Astrocyte of the hippocampus (primary cell): ENCODE measurements at regions not wholly inside any gene's neighbourhood (a gene's known extent, or its start where the extent isn't known, plus 50 kb on each side); places are given as distances from the start of the nearest gene placed in this dataset.

ENCODE experiments used
- DNase-seq: peaks from one replicate; pipeline ENCODE4 v3.0.0; 2011; ENCODE audit warnings: low read depth, low spot score

DNA sequence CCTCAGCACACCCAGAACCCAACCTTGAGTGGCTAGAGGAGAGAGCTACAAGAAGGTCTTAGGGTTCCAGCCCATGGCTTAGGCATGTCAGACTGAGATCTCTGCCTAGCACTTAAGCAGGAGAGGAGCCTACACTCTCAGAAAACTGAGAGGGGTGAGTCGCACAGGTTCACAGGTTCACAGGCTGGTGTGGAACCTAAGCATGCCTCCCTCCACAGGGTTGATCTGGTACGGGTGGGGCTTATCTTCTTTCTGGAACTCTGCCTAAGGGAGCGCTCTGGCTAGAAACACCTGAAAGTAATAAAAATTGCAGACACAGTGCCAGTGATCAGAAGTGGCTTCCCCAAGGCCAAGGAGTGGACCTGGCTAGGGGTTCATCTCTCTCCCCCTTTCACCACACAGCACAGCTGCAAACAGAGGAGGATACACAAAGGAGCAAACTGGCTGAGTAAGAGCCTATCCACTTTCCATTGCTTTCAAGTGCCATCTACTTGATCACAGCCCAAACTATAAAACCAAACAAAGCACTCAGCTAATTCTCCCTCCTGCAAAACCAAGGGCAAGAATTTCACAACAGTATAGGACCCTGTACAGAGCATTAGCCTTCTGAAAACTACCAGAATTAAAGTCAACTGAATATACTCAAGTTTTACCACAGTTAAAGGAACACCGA lies 481.9 kb upstream of the SETBP1 start:
- no peak for DNase-seq

DNA sequence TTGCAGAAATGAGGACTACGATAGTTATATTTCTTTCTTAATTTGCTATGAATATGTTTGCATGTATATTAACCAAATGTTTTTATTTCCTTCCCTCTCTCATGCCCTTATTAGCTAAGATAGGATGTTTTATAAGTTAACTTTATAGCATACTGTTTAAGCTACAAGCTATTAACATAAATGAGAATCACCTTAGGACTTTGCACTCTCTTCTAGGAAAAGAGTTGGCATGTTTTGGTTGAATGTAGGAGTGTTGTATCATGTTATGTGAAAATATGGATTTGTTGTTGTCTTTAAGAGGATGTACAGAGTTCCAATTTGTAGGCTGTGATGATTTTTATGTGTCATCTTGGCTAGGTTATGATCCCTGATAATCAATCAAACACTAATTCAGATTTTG lies 467.4 kb upstream of the SETBP1 start:
- DNase-seq = no peak

DNA sequence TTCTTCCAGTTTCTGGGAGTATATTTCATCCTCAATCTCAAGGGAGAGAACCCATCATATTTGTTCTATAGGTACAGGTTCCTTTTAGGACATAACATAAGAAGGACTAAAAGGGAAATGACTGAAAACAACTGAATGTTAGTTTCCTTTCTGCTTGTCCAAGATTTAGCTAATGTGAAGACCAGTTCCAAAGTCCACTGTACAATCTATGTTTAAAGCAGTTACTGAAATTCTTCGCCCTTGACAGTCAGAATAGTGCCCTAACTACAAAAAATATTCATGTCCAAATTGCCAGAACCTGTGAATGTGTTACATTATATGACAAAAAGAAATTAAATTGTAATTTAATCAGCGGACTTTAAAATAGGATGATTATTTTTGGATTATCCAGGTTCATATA lies 466.3 kb upstream of the SETBP1 start:
- no peak for DNase-seq

DNA sequence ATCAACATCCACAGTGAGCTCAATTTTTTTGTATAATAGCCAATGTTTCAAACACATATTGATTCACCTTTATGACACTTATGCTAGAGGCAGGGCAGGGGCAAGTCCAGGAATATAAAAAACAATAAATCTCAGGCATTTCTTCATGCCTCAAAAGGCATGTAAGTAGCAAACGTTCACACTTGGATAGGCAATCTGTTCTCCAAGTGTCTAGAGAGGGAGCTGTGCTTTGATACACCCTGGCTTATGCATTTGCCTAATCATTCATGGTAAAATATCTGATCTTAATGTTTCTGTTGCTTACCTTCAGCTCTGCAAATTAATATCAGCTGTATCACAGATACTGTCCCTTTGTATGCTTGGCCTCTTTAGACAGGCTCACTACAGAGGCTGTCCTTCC lies 464.5 kb upstream of the SETBP1 start:
- no peak for DNase-seq

DNA sequence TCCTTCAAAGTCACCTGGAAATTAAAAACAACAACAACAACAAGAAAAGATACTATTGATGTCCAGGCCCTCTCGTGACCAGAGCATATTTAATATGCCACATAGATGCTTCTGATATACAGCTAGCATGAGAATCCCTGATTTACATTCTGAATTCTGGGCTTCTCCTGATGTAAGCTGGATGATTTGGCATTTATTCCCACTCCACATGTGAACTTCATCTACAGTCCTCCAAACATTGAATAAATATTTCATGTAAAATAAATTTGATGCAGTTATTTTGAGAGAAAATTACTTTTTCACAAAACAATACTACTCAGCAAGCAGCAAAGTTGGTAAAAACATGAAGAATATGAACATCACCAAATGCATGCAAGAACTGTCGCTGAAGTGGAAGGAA lies 453.2 kb upstream of the SETBP1 start:
- DNase-seq = no peak

DNA sequence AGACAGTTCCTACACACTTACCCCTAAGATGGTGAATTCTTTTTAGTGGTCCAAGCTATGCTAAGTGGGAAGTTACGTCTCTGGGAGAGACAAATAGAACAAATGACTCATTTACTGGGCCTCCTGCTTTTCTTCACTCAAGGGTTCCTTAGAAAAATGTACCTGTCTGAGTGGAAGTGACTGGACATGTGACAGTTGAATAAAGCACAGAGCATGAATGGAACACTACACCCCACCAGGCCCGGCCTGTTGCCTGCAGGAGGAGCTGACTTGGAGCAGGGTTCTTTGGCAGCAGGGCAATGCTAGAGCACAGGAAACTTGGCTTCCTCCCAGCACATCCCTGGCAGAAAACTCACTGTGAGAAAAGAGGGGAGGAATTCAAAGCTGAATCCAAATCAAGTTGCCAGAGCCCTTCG lies 451.0 kb upstream of the SETBP1 start:
- DNase-seq = peak; percentile 95

DNA sequence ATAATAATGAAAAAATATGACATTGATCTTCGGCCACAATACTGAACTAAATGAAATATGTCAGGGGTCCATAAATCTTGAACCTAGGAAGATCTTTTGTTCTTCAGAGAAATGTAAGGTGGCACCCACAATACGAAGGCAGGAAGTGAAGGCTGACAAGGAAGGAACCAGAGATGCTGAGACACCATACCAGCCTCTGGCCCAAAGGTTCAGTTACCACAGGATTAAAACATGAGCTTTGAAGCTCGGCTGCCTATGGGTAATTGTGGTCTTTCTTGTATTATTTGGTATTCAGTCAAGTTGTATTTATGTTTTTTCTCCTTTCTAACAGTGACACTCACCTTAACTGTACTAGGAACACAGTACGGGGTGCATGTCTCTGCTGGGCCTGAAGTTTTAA lies 448.8 kb upstream of the SETBP1 start:
- DNase-seq = no peak

DNA sequence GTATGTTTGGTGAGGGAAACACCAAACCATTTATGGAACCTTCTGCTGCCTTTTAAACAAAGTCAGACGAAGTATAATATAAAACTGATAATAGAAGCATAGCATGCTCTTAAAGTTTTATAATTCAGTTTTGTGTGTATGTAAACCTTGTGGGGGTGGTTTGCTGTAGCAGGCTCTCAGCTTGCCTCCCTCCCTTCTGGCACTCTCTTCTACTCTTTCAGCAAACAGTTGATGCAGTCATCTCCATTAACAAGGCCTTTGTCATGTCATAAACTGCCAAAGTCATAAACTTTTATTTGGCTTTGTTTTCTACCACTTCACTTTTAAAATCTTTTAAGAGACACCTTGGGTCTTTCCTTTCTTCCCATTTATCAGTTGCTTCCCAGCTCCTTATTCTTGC lies 448.2 kb upstream of the SETBP1 start:
- DNase-seq = no peak

DNA sequence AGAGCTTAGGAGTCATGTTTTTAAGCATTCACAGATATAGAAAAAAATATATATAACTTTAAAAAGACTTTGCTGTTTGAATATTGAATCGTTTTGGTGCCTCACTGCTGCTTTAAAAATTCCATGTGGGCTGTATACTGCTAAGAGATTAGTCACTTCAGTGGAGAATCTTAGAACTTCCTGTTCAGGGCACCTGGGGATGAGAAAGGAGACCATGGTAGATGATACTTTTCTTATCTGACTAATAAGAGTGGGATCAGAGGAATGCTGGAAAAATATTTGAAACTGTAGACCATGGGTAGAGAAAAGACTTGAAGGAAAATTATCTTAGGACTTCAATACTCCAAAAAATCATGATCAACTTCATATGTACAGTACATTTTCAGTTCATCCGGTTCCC lies 442.2 kb upstream of the SETBP1 start:
- DNase-seq = no peak

DNA sequence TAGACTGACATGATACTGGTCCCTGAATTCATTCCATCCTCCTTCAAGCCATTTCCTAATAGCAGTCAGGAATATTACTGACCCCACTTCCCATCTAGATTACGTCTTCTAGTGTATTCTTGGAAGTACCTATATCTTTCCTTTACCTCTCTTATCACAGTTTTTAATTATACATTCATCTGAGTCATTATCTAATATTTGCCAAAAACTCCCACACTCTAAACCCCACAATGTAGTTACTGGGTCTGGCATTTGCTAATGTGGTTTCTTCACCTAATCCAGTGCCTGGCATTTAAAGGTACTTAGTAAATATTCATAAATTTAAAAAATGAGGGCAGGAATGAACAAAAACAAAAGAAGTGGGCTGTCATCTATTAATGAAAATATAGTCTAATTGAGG lies 441.8 kb upstream of the SETBP1 start:
- peak; percentile 24 for DNase-seq

DNA sequence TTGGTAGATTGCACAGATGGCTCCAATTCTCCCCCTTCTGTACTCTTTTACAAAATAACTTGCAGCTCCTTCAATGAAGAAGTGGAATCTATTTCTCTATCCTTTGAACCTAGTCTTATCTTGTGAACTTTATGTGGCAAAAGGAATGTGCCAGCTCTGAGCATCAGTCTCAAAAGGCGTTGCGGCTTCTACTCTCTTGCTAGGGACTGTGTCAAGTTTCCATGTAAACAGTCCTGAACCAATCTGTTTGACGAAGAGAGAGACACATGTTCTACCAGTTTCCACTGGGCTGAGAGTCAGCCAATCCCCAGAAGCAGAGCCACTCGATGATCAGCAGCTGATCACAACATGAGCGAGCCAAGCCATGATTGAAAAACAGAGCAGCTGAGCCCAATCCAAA lies 439.7 kb upstream of the SETBP1 start:
- DNase-seq = no peak

DNA sequence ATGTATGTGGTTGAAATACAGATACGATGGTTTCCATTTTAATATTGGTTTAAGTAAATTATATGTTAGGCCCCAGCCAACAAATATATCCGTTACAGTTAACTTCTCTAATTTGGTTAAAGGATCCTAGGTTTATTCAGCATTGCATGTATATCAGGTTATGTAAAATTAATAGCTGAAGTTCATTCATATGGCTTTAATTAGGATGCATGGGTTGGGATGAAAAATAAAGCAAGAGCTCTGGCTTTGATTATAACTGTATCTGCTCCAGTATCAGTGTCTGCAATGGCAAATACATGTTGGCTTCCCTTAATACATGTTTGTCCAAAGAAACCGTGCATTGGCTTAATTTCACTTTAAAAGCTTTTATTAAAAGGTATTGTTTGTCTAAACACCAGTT lies 435.7 kb upstream of the SETBP1 start:
- DNase-seq = no peak

DNA sequence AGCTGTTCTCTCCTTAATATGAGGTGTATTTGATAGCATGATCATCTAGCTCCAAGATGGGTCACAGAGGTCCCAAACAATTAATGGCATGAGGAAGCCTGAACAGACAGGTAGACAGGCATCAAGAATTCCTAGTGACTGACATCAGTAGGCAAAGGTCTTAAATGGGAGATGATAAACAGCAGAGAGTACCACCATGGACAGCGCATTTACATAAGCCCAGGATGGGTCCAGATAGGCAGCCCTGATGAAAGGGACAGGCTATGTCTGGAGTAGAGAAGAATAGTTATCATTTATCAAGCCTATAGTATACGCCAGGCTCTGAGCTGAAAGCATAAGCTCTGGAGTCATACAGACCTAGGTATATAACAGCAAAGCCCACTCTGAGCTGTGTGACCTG lies 434.7 kb upstream of the SETBP1 start:
- DNase-seq = no peak

DNA sequence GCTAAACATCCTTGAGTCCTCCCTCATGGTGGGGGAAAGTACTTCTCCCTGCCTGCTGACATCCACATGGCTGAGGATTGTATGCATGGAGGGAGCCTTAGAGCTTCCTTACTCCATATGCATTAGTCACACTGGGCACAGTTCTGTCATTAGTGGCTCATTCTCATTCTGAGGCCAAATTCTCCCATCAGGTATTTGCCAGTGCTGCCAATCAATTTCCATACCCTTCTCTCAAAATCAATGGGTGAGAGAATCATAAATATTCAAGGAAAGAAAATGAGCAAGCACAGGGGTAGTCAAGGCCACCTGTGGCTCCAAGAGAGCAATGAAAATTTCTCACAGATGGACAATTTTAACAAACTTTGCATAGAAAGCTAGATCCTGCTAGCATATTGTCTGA lies 422.6 kb upstream of the SETBP1 start:
- DNase-seq = peak; percentile 5

DNA sequence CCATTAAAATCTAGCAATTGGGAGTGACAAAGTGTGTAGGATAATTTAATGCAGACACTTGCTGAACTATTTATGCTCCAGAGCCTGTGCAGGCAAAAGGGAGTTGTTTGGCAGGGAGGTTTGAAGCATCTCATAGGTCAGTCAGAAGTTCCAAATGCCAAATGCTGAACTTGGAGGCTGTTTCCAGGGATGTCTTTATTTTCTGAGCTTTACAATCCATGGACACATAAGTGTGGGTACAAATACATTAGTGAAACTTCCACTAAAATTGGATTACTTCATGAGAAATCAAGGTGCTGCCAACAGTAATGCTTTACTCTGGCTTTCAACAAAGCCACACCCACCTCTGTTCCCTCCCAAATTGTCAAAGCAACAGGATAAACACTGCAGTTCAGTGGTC lies 422.1 kb upstream of the SETBP1 start:
- no peak for DNase-seq

DNA sequence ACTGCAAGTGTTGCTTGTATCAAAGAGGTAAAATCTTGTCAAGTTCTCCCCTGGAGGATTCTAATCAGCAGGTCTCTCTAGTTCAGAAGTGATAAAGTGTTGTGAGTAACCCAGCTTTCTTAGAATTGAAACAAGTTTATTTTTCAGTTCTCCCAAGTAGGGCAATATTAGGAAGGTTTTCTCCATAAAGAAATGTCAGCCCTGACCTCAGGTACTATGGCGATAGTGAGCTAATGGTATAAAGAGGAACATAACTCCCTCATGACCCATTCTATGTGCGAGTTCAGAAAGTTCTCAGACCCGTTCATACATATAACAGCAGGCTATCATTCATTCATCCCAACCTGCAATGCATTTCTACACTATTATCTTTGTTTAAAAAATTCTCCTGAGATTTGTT lies 421.1 kb upstream of the SETBP1 start:
- DNase-seq = no peak

DNA sequence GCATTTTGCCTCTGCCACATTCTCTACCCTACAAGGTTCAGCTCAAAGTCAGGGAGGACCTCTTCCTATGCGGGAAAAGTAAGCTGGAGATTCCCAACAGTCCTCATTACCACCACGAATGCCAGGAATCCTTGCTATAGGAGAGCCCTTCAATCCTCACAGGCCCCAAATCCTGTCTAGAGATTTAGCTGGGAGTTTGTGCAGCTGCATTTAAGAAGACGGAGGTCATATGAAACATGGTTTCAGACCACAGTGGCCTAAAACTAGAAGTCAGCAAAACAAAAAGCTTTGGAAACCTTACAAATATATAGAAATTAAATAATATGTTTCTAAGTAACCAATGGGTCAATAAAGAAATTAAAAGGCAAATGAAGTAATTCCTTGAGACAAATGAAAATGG lies 415.3 kb upstream of the SETBP1 start:
- DNase-seq = no peak

DNA sequence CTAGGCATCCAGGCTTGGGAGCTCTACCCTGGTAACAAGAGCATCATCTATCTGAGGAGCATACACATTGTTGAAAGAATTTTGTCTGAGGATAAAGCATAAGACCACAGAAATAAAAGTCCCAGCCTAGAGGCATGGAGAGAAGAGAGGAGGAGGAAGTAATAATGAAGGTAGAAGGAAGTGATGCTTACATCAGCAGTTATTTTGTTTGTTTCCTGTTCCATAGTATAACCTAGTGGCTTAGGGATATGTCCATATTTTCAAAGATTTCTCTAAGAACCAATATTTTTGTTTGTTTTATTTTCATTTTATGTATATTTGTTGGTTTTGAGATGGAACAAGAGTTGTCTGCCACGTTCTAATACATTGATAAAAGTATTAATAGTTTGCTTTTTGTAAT lies 407.4 kb upstream of the SETBP1 start:
- DNase-seq = no peak

DNA sequence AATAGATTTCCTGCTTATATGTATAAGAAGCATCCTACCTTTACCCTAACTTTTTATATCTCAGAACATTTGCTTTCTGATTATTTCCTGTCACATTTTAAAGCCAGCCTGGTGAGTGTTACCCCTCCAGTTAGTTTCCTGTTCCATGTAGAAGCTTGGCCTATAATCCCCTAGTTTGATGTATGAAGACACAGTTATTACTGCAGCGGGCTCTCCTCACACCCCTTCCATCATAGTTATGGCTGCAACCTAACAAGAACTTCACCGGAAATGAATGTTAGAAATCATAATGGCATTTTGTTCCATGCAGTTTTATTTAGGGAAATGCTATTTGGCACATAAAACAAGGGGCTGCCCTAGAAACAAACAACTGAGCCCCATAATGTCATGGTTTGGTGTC lies 400.2 kb upstream of the SETBP1 start:
- DNase-seq = no peak

DNA sequence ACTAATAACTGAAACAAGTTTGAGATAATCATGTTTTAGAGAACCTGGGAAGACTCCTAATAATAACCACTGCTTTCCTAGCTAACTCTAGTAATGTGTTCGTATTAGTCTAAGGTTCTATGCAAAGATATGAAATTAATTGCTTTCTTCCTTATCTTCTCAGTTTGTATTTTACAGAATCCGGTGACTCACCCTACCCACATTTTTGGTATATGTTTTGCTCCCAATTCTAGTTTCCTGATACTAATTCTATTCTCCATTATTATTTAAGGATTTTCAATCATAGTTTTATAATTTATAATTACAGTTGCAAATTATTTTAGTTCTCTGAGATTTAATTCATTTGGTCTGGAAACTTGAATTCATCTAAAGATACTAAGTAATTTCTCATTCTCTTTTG lies 394.6 kb upstream of the SETBP1 start:
- DNase-seq = no peak

DNA sequence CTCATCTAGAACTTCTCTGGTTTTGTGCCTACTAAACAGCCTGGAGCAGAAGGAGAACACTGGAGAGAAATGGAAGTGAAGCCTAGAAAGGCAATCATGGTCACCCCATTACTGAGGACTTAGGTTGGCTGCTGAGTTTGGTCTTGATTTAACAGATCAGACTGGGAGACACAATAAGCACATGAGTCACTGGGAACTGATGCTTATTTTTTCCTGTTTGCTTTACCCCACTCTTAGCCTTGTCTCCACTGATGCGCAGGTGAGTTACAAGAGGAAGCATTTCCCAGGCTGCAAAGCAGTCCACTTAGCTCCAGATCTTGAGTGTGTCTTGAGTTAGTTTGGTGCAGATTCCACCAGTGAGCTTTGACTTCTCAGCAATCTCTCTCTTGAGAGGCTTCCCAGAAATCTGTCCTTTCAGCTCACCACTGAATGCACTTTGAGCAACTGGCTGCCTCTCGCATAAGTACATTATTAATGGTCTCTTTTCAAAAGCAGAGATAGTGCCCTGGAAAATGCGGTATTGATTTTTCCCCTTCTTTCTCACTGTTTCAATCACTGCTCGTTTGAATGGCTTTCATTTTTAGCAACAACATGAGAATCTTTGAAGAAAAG lies 390.2 kb upstream of the SETBP1 start:
- peak; percentile 13 for DNase-seq

DNA sequence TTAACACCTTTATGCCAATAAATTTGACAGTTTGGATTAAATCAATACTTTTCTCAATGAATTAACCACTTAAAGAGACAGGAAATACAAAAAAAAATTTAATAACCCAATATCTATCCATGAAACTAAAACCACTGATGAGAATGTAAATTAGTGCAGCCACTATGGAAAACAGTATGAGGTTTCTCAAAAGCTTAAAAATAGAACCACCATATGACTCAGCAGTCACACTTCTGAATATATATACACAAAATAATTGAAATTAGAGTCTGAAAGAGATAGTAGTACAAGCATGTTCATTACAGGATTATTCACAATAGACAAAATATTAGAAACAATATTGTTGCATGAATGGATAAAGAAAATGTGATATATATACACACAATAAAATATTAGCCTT lies 382.1 kb upstream of the SETBP1 start:
- DNase-seq = no peak

DNA sequence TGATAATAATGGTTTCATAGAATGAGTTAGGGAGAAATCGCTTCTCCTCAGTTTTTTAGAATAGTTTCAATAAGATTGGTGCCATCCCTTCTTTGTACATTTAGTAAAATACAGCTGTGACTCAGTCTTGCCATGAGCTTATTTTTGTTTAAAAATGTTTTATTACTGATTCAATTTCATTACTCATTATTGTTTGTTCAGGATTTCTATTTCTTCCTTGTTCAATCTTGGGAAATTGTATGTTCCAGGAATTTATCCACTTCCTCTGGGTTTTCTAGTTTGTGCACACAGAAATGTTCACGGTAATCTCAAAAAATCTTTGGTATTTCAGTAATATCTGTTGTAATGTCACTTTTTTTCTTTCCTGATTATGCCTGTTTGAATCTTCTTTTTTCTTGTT lies 371.5 kb upstream of the SETBP1 start:
- peak; percentile 19 for DNase-seq
